Hematopoietic multipotent progenitor cell treated with erythropoietin and hydrocortisone succinate and interleukin-3 and kit ligand, for 17 days (in vitro differentiated cells): ENCODE measurements at regions not wholly inside any gene's neighbourhood (a gene's known extent, or its start where the extent isn't known, plus 50 kb on each side); places are given as distances from the start of the nearest gene placed in this dataset.
"Not testable (repeated sequence)": the region's sequence is repeated elsewhere in the genome, so short reads cannot be mapped to it uniquely, and the experiment has no call there.

Experiments used
- DNase-seq: peaks from one replicate; pipeline ENCODE4 v3.0.0-alpha.2; 2015; ENCODE audit warnings: low spot score

GRCh38 chr4:60652933-60653332 is 547.2 kb upstream of the ADGRL3 start:
- DNase-seq = no peak

DNA sequence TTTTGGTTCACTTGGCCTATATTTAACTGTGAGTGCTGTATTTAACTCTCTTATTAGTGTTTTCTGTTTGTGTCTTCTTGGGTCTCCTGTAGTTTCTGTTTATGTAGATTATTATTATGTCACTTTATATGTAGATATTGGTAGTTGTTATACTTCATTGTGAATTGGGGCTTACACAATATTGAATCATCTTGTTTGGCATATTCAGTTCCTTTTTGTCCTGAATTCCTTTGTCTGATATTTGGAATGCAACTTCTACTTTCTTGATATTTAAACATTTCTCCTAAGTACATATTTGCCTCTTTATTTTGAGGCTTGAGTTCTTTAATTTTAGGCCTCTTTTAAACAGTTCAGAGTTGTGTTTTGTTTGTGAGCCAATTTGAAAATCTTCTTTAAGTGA is 544.8 kb upstream of the ADGRL3 start:
- no peak for DNase-seq

GRCh38 chr4:60656171-60656570 is 544.0 kb upstream of the ADGRL3 start:
- no peak for DNase-seq

DNA sequence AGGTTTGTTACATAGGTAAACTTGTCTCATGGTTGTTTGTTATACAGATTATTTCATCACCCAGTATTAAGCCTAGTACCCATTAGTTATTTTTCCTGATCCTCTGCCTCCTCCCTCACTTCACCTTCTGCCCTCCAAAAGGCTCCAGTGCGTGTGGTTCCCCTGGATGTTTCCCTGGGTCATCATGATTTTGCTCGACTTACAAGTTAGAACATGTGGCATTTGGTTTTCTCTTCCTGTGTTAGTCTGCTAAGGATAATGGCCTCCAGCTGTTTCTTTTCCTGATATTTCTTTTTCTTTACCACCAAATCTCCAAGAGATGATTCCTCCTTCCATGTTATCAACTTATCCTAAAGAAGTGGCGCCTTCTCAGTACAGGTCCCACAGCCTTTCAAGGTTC is 543.1 kb upstream of the ADGRL3 start:
- no peak for DNase-seq

GRCh38 chr4:60657807-60658206 is 542.3 kb upstream of the ADGRL3 start:
- no peak for DNase-seq

DNA sequence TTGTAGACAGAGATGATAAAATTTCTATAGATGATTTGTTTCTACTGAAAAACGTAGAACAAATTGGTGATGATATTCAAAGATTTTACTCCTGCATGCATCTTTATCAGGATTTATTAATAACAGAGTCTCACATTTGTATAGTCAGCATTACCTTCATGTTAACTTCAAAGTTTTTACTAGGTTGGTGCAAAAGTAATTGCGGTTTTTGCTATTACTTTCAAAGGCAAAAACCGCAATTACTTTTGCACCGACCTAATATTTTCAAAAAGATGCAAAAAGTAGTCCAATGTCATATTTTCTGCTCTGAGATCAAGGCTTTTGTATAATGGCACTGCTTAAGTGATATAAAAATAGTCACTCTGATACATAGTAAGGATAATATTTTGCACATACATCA is 536.4 kb upstream of the ADGRL3 start:
- DNase-seq = no peak

- no peak for DNase-seq
Measured at GRCh38 chr4:60682901-60683300, 517.2 kb upstream of the ADGRL3 start.

DNA sequence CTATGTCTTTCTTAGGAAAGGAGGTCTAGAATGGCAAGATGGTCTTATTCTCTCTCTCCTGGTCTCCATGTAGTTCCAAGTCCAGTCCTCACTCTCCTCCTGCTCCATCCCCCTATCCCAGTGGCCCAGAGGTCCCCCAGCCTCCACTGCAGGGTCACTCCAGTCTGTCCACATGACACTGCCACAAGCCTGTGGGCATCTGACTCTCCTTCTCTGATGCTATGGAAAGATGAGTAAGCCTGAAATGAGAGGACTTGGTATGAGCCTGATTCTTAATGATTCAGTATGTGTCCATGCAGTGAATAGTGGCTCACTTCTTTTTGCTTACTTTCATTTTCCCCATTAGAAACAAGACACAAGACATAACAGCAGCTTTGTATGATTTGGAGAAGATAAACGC is 516.8 kb upstream of the ADGRL3 start:
- no peak for DNase-seq

DNA sequence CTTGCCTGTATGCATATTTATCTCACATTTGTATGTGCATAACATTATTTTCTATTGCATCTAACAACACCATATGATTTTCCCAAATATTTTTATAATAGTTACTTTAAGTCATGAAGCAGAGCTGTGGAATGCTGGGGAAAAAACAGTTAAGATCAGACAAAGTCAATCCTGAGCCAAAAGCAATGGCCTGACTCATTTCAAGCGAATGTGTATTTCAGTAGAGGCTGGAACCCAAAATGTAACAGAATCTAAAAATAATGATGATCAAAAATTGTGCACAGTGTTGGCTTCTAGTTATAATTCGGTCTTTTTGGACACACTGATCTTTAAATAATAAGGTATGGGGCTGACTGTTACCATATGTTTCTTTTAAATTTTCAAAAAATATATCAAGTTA is 516.2 kb upstream of the ADGRL3 start:
- DNase-seq = no peak

GRCh38 chr4:60696062-60696461 is 504.1 kb upstream of the ADGRL3 start:
- DNase-seq = not testable (repeated sequence)

DNA sequence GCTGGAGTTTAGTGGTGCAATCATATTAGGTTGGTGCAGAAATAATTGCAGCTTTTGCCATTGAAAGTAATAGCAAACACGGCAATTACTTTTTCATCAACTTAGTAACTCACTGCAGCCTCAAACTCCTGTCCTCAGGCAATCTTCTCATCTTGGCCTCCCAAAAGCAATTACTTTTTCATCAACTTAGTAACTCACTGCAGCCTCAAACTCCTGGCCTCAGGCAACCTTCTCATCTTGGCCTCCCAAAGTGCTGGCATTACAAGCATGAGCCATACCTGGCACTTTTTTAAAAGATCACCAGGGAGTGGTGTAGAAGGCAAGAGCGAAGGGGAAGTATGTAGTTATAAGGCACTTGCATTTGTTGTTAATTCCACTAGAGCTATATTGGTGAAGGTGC is 491.1 kb upstream of the ADGRL3 start:
- DNase-seq = no peak

GRCh38 chr4:60718874-60719273 is 481.3 kb upstream of the ADGRL3 start:
- no peak for DNase-seq

GRCh38 chr4:60721685-60722084 is 478.4 kb upstream of the ADGRL3 start:
- no peak for DNase-seq

GRCh38 chr4:60723796-60724195 is 476.3 kb upstream of the ADGRL3 start:
- DNase-seq = no peak

DNA sequence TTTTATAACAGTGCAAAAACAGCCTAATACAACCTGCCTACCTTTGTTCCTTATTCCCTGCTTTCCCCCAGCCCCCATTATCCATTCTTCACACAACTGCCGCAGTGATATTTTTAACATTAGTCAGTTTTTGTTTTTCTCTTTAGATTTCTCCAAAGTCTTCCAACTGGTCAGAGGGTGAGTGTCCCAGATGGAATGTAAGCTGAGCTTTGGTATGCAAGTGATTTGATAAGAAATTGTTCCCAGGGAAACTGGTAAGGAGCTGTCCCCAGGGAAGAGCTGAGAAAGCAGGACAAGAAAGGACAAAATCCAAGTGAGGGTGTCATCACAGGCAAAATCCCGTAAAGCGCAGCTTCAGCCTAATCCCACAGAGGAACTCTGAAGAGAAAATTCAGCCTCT is 475.5 kb upstream of the ADGRL3 start:
- DNase-seq = no peak

GRCh38 chr4:60726779-60727178 is 473.3 kb upstream of the ADGRL3 start:
- no peak for DNase-seq

DNA sequence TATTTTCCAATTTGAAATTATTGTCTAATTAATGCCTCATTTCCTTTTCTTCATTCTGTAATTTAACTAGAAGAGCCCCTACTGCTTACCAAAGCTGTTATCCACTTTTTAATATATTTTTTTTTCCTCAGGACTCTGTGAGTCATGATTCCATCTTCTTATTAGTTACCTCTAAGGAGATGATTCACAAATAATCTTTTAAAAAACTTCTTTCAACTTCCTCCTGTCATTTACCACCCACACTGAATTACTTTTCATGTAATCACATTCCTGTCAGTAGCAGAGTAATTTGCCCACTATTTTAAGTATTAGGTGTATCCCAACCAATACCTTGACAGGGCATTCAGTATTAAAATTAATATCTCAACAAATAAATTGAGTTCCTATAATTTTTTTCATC is 470.9 kb upstream of the ADGRL3 start:
- DNase-seq = no peak

DNA sequence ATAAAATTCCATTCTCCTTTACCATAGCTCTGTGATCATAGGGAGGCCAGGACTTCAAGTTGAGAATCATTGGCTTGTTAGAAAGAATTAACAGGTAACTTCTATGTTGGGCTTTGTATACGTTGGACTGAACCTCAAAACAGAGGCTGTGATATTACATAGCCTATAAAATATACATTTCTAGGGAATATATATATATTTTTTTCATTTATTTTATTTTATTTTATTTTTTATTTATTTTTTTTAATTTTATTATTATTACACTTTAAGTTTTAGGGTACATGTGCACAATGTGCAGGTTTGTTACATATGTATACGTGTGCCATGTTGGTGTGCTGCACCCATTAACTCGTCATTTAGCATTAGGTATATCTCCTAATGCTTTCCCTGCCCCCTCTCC is 470.4 kb upstream of the ADGRL3 start:
- not testable (repeated sequence) for DNase-seq

DNA sequence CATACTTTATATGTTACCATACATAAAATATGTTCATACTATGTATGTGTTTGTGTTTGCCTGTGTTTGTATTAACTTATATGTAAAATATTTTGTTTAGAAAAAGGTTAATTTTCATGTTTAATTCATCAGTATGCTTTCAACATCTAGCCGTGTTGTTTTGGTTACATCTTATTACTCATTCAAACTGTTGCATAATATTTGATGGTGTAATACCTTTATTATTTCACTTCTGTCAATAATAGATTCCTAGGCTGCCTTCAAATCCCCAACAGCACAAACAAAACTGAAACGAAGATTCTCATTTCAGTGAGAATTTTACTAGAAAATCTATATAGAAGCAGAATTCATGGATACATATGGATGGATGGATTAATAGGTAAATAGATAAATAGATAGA is 462.3 kb upstream of the ADGRL3 start:
- no peak for DNase-seq

- DNase-seq = no peak
Measured at GRCh38 chr4:60743654-60744053, 456.5 kb upstream of the ADGRL3 start.

- no peak for DNase-seq
Measured at GRCh38 chr4:60744767-60745166, 455.4 kb upstream of the ADGRL3 start.

DNA sequence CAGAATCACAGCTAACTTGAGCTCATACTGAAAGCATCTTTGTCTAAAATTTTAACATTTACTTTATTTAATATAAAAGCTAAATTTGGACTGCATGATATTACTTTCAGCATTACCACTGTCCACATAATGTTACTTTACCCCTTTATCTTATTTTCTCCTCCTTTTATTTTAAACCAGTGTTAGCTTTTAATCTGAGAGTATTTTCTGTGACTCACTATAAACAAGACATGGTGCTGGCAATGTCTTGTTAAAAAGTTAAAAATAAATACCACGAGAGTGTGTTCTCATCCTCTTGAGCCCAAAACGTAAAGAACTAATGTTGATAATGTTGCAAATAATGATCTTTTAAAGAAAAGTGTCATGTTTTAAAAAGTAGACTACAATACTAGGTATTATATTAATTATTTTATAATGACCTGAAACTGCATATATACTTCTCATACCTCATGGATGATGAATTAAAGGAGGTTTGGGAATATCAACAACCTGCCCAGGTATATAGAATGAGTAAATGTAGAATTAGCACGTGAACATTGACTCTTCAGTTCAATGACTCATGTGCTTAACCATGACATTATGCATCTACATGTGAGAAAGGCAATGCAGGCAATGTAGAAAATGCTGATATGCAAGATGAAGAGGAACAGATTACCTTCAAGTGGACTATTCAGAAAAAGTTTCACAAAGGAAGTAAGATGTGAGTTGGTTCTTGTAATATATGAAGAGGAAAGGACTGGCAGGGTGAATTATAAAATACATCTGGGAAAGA is 454.1 kb upstream of the ADGRL3 start:
- no peak for DNase-seq

DNA sequence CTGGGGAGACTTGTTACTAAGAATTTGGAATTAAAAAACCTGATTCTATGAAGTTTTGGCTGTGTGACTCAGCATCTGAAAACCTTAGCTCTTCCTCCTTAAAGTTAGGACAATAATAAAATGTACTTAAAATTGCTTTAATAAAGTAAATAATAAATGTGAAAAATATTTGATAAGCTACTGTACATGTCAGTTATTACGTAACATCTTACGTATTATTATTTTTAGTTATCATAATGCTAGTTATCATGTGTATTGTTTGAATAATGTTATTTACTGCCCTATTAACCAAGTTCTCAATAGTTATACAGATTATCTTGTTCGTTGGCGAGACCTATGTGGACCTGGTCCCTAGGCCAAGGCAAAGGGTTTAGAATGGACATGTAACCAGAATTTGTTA is 449.2 kb upstream of the ADGRL3 start:
- no peak for DNase-seq

DNA sequence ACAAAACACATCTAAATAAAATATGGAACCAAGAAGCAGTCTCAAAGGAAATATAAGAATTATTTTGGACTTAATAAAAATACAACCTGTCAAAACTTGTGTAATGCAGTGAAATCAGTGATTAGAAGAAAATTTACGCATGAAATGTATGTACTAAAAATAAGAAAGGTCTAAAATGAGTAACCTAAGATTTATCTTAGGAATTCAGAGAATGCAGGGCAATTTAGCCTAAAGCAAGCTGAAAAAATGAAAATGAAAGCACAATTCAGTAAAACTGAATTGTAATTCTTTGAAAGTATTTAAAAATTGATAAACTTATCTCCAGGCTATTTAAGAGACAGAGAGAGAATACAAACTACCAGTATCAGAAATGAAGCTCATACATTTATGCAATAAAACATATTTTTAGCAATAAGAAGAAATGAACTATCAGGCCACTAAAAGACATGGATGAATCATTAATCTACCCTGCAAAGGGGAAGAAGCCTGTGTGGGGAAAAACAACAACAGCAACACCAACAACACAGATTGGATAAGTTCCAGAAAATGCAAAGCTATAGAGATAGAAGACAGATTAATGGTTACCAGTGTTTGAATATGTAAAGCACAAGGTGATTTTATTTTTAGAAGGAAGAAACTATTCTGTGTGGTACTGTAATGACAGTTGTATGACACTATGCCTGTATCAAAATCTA is 442.0 kb upstream of the ADGRL3 start:
- DNase-seq = no peak
